Motor neuron (in vitro differentiated cells): ENCODE measurements at regions not wholly inside any gene's neighbourhood (a gene's known extent, or its start where the extent isn't known, plus 50 kb on each side); places are given as distances from the start of the nearest gene placed in this dataset.

ENCODE experiments used
- ATAC-seq, 8 experiments: fragments of 200-7000 bp; cut with Tn5 transposase; replicated peaks in 6 of 8; 2 replicates each; pipeline ENCODE4 v1.8.0; 2021; ENCODE audit warnings: mild to moderate bottlenecking in 8 of 8, moderate library complexity in 8 of 8
- H3K27ac ChIP-seq, 2 donors: fragments of 250-450 bp; sonication (Bioruptor Pico); 2 replicates each; pipeline ENCODE4 v1.9.0; 2021; ENCODE audit warnings: antibody characterized with exemption in 2 of 2, mild to moderate bottlenecking in 2 of 2, moderate library complexity in 1 of 2
- H3K4me1 ChIP-seq, 2 donors: fragments of 250-450 bp; sonication (Bioruptor Pico); replicated peaks in 1 of 2; 2 replicates each; pipeline ENCODE4 v1.6.1; 2021; ENCODE audit warnings: antibody characterized with exemption in 2 of 2, mild to moderate bottlenecking in 2 of 2, moderate library complexity in 1 of 2
- H3K4me3 ChIP-seq, 5 donors: fragments of 250-450 bp; sonication (Bioruptor Pico); 2 replicates each; pipeline ENCODE4 v1.9.0; 2021; ENCODE audit warnings: antibody characterized with exemption in 5 of 5, mild to moderate bottlenecking in 5 of 5, moderate library complexity in 4 of 5
- WGBS, 10 experiments: fragments of 450-650 bp; shearing (Covaris generic); methylation state at CpG; one replicate each; pipeline ENCODE4 v1.0.0; 2022; 5-methylcytosine and 5-hydroxymethylcytosine counted together
- in situ Hi-C, 9 experiments: fragments of 400-800 bp; cut with MboI; loops; one replicate each; pipeline ENCODE4 v1.15.0; 2021; ENCODE audit warnings: low sequenced_read_pairs in 9 of 9, low pct_unique_long_range_greater_than_20kb in 2 of 9; ENCODE audit not compliant: unreplicated experiment in 9 of 9

- no peak overlapping the region for H3K27ac ChIP-seq
- 0 to 100% (median 40%) methylated on average over 2 to 7 of the region's 12 CpGs; no CpG with 5 or more reads in 2 of the 10 experiments for WGBS, 10 experiments
- H3K4me3 ChIP-seq = no peak overlapping the region
- H3K4me1 ChIP-seq = no peaks in the 10 kb centered on the region
- peak in 2 of 8 experiments; percentile 24 to 71 for ATAC-seq
- in situ Hi-C loops = no loop called here
Observed at GRCh38 chr10:14448197-14448990, 117.7 kb upstream of the FRMD4A start.

GRCh38 chr10:14447094-14447839 is 116.5 kb upstream of the FRMD4A start:
- in situ Hi-C loops = no loop called here
- Histone ChIP-seq H3K27ac (no peak overlapping the region), H3K4me1 (no peaks in the 10 kb centered on the region), H3K4me3 (no peak overlapping the region)
- no peak for ATAC-seq
- 45 to 100% (median 86%) methylated on average over 2 to 10 of the region's 10 CpGs; no CpG with 5 or more reads in 1 of the 10 experiments for WGBS, 10 experiments

- peak in 2 of 8 experiments; percentile 36 to 57 for ATAC-seq
- WGBS, 10 experiments = 5 to 93% (median 75%) methylated on average over 2 to 6 of the region's 8 CpGs; no CpG with 5 or more reads in 1 of the 10 experiments
- in situ Hi-C loops = no loop called here
- Histone ChIP-seq H3K4me1 (no peaks in the 10 kb centered on the region), H3K27ac (no peak overlapping the region), H3K4me3 (no peak overlapping the region)
Observed at GRCh38 chr10:14439451-14440259, 108.9 kb upstream of the FRMD4A start.

DNA sequence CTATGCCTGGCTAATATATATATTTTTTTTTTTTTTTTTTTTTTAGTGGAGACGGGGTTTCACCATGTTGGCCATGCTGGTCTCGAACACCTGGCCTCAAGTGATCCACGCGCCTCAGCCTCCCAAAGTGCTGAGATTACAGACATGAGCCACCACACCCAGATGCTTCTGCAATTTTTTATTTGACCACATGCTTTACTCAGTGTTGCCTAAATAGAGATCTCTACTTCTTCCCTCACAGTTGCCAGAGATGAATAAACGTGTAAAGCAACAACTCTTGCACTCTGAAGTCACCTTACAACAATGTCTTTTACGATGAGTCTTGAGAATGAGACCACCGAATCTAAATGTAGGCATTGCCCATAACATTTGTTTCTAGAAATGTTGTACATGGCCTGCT is 107.9 kb upstream of the FRMD4A start:
- ATAC-seq = no peak
- WGBS, 10 experiments = 30 to 100% (median 54%) methylated on average over 1 to 6 of the region's 7 CpGs; no CpG with 5 or more reads in 1 of the 10 experiments
- in situ Hi-C loops = no loop called here
- H3K4me1 ChIP-seq = no peaks in the 10 kb centered on the region
- H3K27ac ChIP-seq = no peak overlapping the region
- H3K4me3 ChIP-seq = no peak overlapping the region

- in situ Hi-C loops = no loop called here
- H3K4me3 ChIP-seq = no peak overlapping the region
- H3K4me1 ChIP-seq = no peaks in the 10 kb centered on the region
- 0 to 100% (median 71%) methylated on average over 1 of the region's 1 CpG; no CpG with 5 or more reads in 5 of the 10 experiments for WGBS, 10 experiments
- no peak overlapping the region for H3K27ac ChIP-seq
- no peak for ATAC-seq
Observed at GRCh38 chr10:14438057-14438456, 107.3 kb upstream of the FRMD4A start.

- 28 to 100% (median 87%) methylated on average over 2 to 7 of the region's 7 CpGs for WGBS, 10 experiments
- ATAC-seq = no peak
- Histone ChIP-seq H3K27ac (no peak overlapping the region), H3K4me3 (no peak overlapping the region), H3K4me1 (no peaks in the 10 kb centered on the region)
- in situ Hi-C loops = no loop called here
Observed at GRCh38 chr10:14435976-14436632, 105.4 kb upstream of the FRMD4A start.

- no peak overlapping the region for H3K27ac ChIP-seq
- ATAC-seq = peak in 1 of 8 experiments; percentile 23
- no peak overlapping the region for H3K4me3 ChIP-seq
- H3K4me1 ChIP-seq = peaks cover 15 to 19% of the 10 kb centered on the region in 2 donors
- WGBS, 10 experiments = 0 to 100% (median 68%) methylated on average over 1 to 2 of the region's 2 CpGs; no CpG with 5 or more reads in 4 of the 10 experiments
- in situ Hi-C loops = no loop called here
Observed at GRCh38 chr10:14433147-14433546, 102.4 kb upstream of the FRMD4A start.

DNA sequence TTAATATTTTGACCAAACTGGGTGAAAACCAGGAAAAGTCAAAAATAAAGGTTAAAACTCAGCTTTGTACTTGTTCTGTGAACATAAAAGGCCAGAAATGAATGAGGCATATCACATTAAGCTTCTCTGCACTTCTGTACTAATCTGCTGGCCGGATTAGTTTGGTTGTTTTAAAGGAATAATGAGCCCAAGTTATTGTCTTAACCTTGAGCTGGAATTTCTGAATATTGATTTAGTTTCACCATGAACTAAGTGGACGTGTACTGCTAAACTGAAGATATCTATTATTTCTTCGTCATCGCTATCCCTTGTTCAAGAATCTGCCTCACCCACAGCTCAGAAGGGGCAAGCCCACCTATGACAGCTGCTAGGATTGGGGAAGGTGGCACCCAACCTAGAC is 101.1 kb upstream of the FRMD4A start:
- Histone ChIP-seq H3K4me1 (peaks cover 15 to 25% of the 10 kb centered on the region in 2 donors), H3K4me3 (no peak overlapping the region), H3K27ac (no peak overlapping the region)
- ATAC-seq = no peak
- in situ Hi-C loops = no loop called here
- WGBS, 10 experiments = 58 to 91% (median 80%) methylated on average over 1 to 4 of the region's 4 CpGs; no CpG with 5 or more reads in 3 of the 10 experiments

DNA sequence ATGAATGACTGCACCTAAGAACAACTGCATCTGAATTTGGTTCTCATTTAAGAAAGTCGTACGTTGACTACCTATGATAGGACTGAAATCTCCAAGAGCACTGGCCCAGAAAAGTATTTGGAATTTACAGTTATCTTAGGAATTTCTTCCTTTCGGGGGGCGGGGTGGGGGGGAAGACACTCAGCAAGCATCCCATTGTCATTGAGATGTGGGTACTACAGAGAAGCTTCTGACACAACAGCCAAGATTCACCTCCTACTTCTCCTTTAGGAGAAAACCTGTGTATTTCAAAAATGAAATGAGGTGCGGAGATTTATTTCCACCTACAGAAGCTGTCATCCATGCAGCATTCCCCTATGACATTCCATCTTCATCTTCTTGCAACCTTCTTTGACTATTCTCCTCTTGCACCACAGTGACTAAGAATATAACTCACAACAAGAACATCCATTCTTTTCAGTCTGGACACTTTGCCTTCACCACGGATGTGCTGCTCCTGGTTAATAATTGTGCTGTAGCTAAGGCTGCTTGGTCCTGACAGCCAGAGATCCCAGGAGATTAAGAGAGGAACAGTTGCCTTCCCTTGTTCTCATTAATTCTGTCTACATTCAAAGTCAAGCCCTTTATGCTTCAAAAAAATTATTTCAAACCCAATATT is 98.4 kb upstream of the FRMD4A start:
- peaks cover 20 to 29% of the 10 kb centered on the region in 2 donors for H3K4me1 ChIP-seq
- in situ Hi-C loops = no loop called here
- WGBS, 10 experiments = 20 to 90% (median 25%) methylated on average over 1 to 6 of the region's 6 CpGs; no CpG with 5 or more reads in 2 of the 10 experiments
- no peak overlapping the region for H3K4me3 ChIP-seq
- H3K27ac ChIP-seq = no peak overlapping the region
- ATAC-seq = peak in 4 of 8 experiments; percentile 48 to 66 (median 62)

GRCh38 chr10:14425034-14425433 is 94.3 kb upstream of the FRMD4A start:
- Histone ChIP-seq H3K27ac (no peak overlapping the region), H3K4me3 (no peak overlapping the region), H3K4me1 (peaks cover 20 to 29% of the 10 kb centered on the region in 2 donors)
- in situ Hi-C loops = no loop called here
- WGBS, 10 experiments = 0 to 86% (median 28%) methylated on average over 1 of the region's 1 CpG; no CpG with 5 or more reads in 6 of the 10 experiments
- ATAC-seq = no peak

DNA sequence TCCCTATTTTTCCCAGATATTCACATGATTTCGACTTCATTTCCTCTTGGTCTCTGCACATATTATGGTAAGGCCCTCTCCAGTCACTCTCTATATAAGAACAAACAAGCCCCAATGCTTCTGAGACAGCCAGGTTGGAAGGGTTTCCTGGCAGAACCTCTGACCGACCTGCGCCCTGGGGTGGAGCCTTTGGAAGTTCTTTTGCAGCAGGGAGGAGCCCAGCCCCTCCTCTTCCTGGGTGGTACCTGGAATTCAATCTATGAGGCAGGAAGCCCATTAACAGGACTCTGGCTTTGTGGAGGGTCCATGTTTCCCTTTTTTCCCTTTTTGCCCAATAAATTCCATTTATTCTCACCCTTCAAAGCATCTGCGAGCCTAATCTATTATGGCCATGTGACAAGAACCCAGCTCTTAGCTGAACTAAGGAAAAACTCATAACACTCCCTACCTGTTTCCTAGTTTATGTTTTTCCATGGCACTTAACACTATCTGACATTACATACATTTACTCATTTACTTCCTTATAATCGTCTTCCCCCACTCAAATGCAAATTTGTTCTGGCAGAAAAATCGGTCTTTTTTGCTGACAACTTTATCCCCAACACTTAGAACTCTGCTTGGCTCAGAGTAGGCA is 92.5 kb upstream of the FRMD4A start:
- Histone ChIP-seq H3K4me1 (peaks cover 10 to 11% of the 10 kb centered on the region in 2 donors), H3K4me3 (no peak overlapping the region), H3K27ac (no peak overlapping the region)
- in situ Hi-C loops = no loop called here
- WGBS, 10 experiments = 0 to 100% (median 74%) methylated on average over 2 to 6 of the region's 6 CpGs
- ATAC-seq = no peak

GRCh38 chr10:14422431-14422830 is 91.7 kb upstream of the FRMD4A start:
- 0 to 100% (median 67%) methylated on average over 1 to 2 of the region's 2 CpGs; no CpG with 5 or more reads in 4 of the 10 experiments for WGBS, 10 experiments
- no peak overlapping the region for H3K27ac ChIP-seq
- in situ Hi-C loops = no loop called here
- H3K4me3 ChIP-seq = no peak overlapping the region
- H3K4me1 ChIP-seq = peaks cover 10% of the 10 kb centered on the region in 2 donors
- no peak for ATAC-seq
